Limb (tissue), 2 donors: ENCODE measurements at regions not wholly inside any gene's neighbourhood (a gene's known extent, or its start where the extent isn't known, plus 50 kb on each side); places are given as distances from the start of the nearest gene placed in this dataset.
A peak's percentile ranks its signal among the peaks of the same experiment; 100 is the strongest.

ENCODE experiments used
- DNase-seq, 2 donors: peaks; one replicate each; pipeline ENCODE4 v3.0.0-alpha.2; 2016; ENCODE audit errors: extremely low spot score in 2 of 2

GRCh38 chr9:38162332-38163211 is 93.5 kb upstream of the SHB start:
- DNase-seq: no peak

GRCh38 chr9:38160613-38161215 is 91.7 kb upstream of the SHB start:
- DNase-seq: peak in 1 of 2 donors; percentile 58

GRCh38 chr9:38159599-38159998 is 90.6 kb upstream of the SHB start:
- DNase-seq: no peak

- no peak for DNase-seq
These were observed 89.6 kb upstream of the SHB start for GRCh38 chr9:38158628-38159027.

GRCh38 chr9:38157711-38158110 is 88.7 kb upstream of the SHB start:
- DNase-seq: no peak

- no peak for DNase-seq
These were observed 85.7 kb upstream of the SHB start for GRCh38 chr9:38154501-38155421.

GRCh38 chr9:38153910-38154291 is 84.9 kb upstream of the SHB start:
- DNase-seq: no peak

- DNase-seq: no peak
These were observed 84.3 kb upstream of the SHB start for GRCh38 chr9:38153152-38153909.

- no peak for DNase-seq
These were observed 80.6 kb upstream of the SHB start for GRCh38 chr9:38149647-38150046.

GRCh38 chr9:38146844-38147243 is 77.8 kb upstream of the SHB start:
- no peak for DNase-seq

GRCh38 chr9:38145526-38146053 is 76.6 kb upstream of the SHB start:
- no peak for DNase-seq

GRCh38 chr9:38144421-38144820 is 75.4 kb upstream of the SHB start:
- no peak for DNase-seq

GRCh38 chr9:38141746-38142591 is 72.9 kb upstream of the SHB start:
- no peak for DNase-seq

GRCh38 chr9:38138276-38138675 is 69.2 kb upstream of the SHB start:
- DNase-seq: no peak

GRCh38 chr9:38137342-38137741 is 68.3 kb upstream of the SHB start:
- DNase-seq: peak in 1 of 2 donors; percentile 4

- DNase-seq: peak in 1 of 2 donors; percentile 7
These were observed 67.4 kb upstream of the SHB start for GRCh38 chr9:38136386-38136785.

GRCh38 chr9:38134611-38135237 is 65.7 kb upstream of the SHB start:
- DNase-seq: peak in 1 of 2 donors; percentile 9

GRCh38 chr9:38133595-38133994 is 64.6 kb upstream of the SHB start:
- DNase-seq: no peak

- DNase-seq: peak in 1 of 2 donors; percentile 7
These were observed 63.9 kb upstream of the SHB start for GRCh38 chr9:38132956-38133355.

- no peak for DNase-seq
These were observed 62.7 kb upstream of the SHB start for GRCh38 chr9:38131729-38132128.
